ENCODE measurements at regions not wholly inside any gene's neighbourhood (a gene's known extent, or its start where the extent isn't known, plus 50 kb on each side); places are given as distances from the start of the nearest gene placed in this dataset.

- Histone ChIP-seq H4K20me1 (replicated peaks; ENCODE audit: control insufficient read depth, extremely low read depth, insufficient read depth, low read length) (no peaks in the 10 kb centered on the region), H3K36me3 (ENCODE audit: control insufficient read depth in 2 of 2, extremely low read depth in 1 of 2, insufficient read depth in 2 of 2, low read length in 2 of 2) (no peaks in the 10 kb centered on the region), H3K4me2 (ENCODE audit: insufficient read depth, low read length) (no peak overlapping the region), H2AFZ (ENCODE audit: low read depth, low read length) (no peak overlapping the region), H3K79me2 (ENCODE audit: control insufficient read depth, insufficient read depth, low read length) (no peaks in the 10 kb centered on the region), H3K9me3 (replicated peaks; ENCODE audit: control insufficient read depth, insufficient read depth, low read length) (no peaks in the 10 kb centered on the region), H3K9me1 (replicated peaks; ENCODE audit: control insufficient read depth, extremely low read depth, insufficient read depth, low read length) (no peaks in the 10 kb centered on the region), H3K27me3 (ENCODE audit: control insufficient read depth in 2 of 2, insufficient read depth in 2 of 2, low read length in 2 of 2) (no peaks in the 10 kb centered on the region), H3K4me1 (ENCODE audit: control insufficient read depth, extremely low read depth, insufficient read depth, low read length) (no peaks in the 10 kb centered on the region), H3K4me3 (replicated peaks in 1 of 3; ENCODE audit: insufficient read depth in 1 of 3, low read depth in 1 of 3, low read length in 3 of 3) (no peak overlapping the region), H3K9ac (replicated peaks; ENCODE audit: extremely low read depth, insufficient read depth, low read length) (no peak overlapping the region), H3K27ac (ENCODE audit: insufficient read depth, low read depth, low read length) (no peak overlapping the region)
- TF ChIP-seq GATA2 (IDR thresholded peaks at IDR 0.05; ENCODE audit: insufficient read depth, insufficient read length, low read depth, low read length) (no peak), FOS (IDR thresholded peaks at IDR 0.05; ENCODE audit: borderline replicate concordance, insufficient read depth, low read length) (no peak), MYC (IDR thresholded peaks at IDR 0.05; ENCODE audit: low read depth, low read length) (no peak), CTCF (IDR thresholded peaks at IDR 0.05; ENCODE audit: extremely low read depth in 1 of 2, insufficient read depth in 1 of 2, low read depth in 1 of 2, low read length in 2 of 2) (no peak), POLR2AphosphoS5 (IDR thresholded peaks at IDR 0.05; ENCODE audit: insufficient read depth, low read depth, low read length) (no peak), POLR2A (IDR thresholded peaks at IDR 0.05; ENCODE audit: low read depth, low read length) (no peak), EZH2 (IDR thresholded peaks at IDR 0.05; ENCODE audit: borderline replicate concordance, low read depth, low read length, severe bottlenecking) (no peak), JUN (IDR thresholded peaks at IDR 0.05; ENCODE audit: borderline replicate concordance, insufficient read depth, insufficient read length, low read depth) (no peak)
- TF ChIP-seq, protein P1, sequence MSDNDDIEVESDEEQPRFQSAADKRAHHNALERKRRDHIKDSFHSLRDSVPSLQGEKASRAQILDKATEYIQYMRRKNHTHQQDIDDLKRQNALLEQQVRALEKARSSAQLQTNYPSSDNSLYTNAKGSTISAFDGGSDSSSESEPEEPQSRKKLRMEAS (IDR thresholded peaks at IDR 0.05; ENCODE audit: insufficient read depth, insufficient read length): no peak
- BruUV-seq (replicated peaks): no TSS peak
- DNase-seq (ENCODE audit: low read depth, low spot score): no peak
- no peak for FAIRE-seq
- CTCF ChIA-PET: interaction anchor here (0.7 kb wide), 1 partner anchor 191 kb away, joined by 3 read pairs; no protein-coding TSS in a partner anchor
- intact Hi-C loops (cut with micrococcal nuclease) (no loop called here), dilution Hi-C loops (cut with MboI; ENCODE audit: extremely low pct_ligation_motif_present, low sequenced_read_pairs) (no loop called here)
- POLR2A ChIA-PET: no interaction called here
Observed at GRCh38 chr2:156110890-156111289, 221.6 kb downstream of the NR4A2 start.
